ENCODE measurements at regions not wholly inside any gene's neighbourhood (a gene's known extent, or its start where the extent isn't known, plus 50 kb on each side); places are given as distances from the start of the nearest gene placed in this dataset.
A peak's percentile ranks its signal among the peaks of the same experiment; 100 is the strongest.
"Not testable (repeated sequence)": the region's sequence is repeated elsewhere in the genome, so short reads cannot be mapped to it uniquely, and the experiment has no call there.

GRCh38 chr12:67039995-67040860, 228.9 kb upstream of the CAND1 start:
- DNase-seq (ENCODE audit: low read depth): no peak

GRCh38 chr12:67040861-67041137, 228.4 kb upstream of the CAND1 start:
- no peak for DNase-seq (ENCODE audit: low read depth)

GRCh38 chr12:67042697-67043131, 226.4 kb upstream of the CAND1 start:
- peak; percentile 48 for DNase-seq (ENCODE audit: low read depth)

- no peak for DNase-seq (ENCODE audit: low read depth)
These were observed 225.4 kb upstream of the CAND1 start for GRCh38 chr12:67043771-67044170.

- no peak for DNase-seq (ENCODE audit: low read depth)
These were observed 223.5 kb upstream of the CAND1 start for GRCh38 chr12:67045650-67046049.

GRCh38 chr12:67046062-67046461, 223.1 kb upstream of the CAND1 start:
- no peak for DNase-seq (ENCODE audit: low read depth)

- DNase-seq (ENCODE audit: low read depth): no peak
These were observed 221.5 kb upstream of the CAND1 start for GRCh38 chr12:67047634-67048033.

- DNase-seq (ENCODE audit: low read depth): peak; percentile 10
These were observed 220.8 kb upstream of the CAND1 start for GRCh38 chr12:67048371-67048770.

- not testable (repeated sequence) for DNase-seq (ENCODE audit: low read depth)
These were observed 220.0 kb upstream of the CAND1 start for GRCh38 chr12:67049199-67049598.

GRCh38 chr12:67052981-67053380, 216.2 kb upstream of the CAND1 start:
- peak; percentile 74 for DNase-seq (ENCODE audit: low read depth)

GRCh38 chr12:67056329-67056728, 212.8 kb upstream of the CAND1 start:
- peak; percentile 10 for DNase-seq (ENCODE audit: low read depth)

- DNase-seq (ENCODE audit: low read depth): no peak
These were observed 212.1 kb upstream of the CAND1 start for GRCh38 chr12:67057072-67057471.

- DNase-seq (ENCODE audit: low read depth): no peak
These were observed 207.0 kb upstream of the CAND1 start for GRCh38 chr12:67062193-67062592.

- DNase-seq (ENCODE audit: low read depth): no peak
These were observed 201.5 kb upstream of the CAND1 start for GRCh38 chr12:67067453-67068203.

- peak; percentile 8 for DNase-seq (ENCODE audit: low read depth)
These were observed 200.9 kb upstream of the CAND1 start for GRCh38 chr12:67068204-67068731.

- DNase-seq (ENCODE audit: low read depth): peak; percentile 62
These were observed 200.3 kb upstream of the CAND1 start for GRCh38 chr12:67068761-67069450.

GRCh38 chr12:67069451-67070306, 199.5 kb upstream of the CAND1 start:
- peak; percentile 41 for DNase-seq (ENCODE audit: low read depth)

- DNase-seq (ENCODE audit: low read depth): no peak
These were observed 198.9 kb upstream of the CAND1 start for GRCh38 chr12:67070307-67070600.

- no peak for DNase-seq (ENCODE audit: low read depth)
These were observed 198.6 kb upstream of the CAND1 start for GRCh38 chr12:67070604-67071003.

- DNase-seq (ENCODE audit: low read depth): not testable (repeated sequence)
These were observed 196.9 kb upstream of the CAND1 start for GRCh38 chr12:67072281-67072680.

- no peak for DNase-seq (ENCODE audit: low read depth)
These were observed 195.8 kb upstream of the CAND1 start for GRCh38 chr12:67073336-67073735.

GRCh38 chr12:67074072-67074471, 195.1 kb upstream of the CAND1 start:
- DNase-seq (ENCODE audit: low read depth): no peak

All from ELR (cell line).